GM12878 (cell line): ENCODE measurements at regions not wholly inside any gene's neighbourhood (a gene's known extent, or its start where the extent isn't known, plus 50 kb on each side); places are given as distances from the start of the nearest gene placed in this dataset.

Experiments used
- ATAC-seq: fragments of 200-7000 bp; cut with Tn5 transposase; 3 replicates; pipeline ENCODE4 v1.9.1; 2020; ENCODE audit warnings: mild to moderate bottlenecking, moderate library complexity
- BruUV-seq: library from RNA; stranded (reverse); fragments of 400-500 nt; replicated peaks from 2 replicates; lab custom pipeline; 2021; lab: Mats Ljungman, UMichigan
- CTCF ChIA-PET: fragments of 300-600 bp; sonication (Branson Sonifier 250); formaldehyde crosslinking; extraction: SDS; loops from one replicate; lab custom pipeline; 2021; ENCODE audit warnings: inconsistent platforms; lab: Yijun Ruan, JAX
- POLR2A ChIA-PET: fragments of 350-600 bp; formaldehyde crosslinking; extraction: SDS; loops from one replicate; lab custom pipeline; 2021; ENCODE audit warnings: inconsistent platforms; lab: Charles Lee
- RAD21 ChIA-PET: fragments of 300-600 bp; sonication (Branson Sonifier 250); formaldehyde crosslinking; loops from one replicate; lab custom pipeline; 2023; ENCODE audit warnings: antibody characterized with exemption; ENCODE audit not compliant: unreplicated experiment; lab: Charles Lee
- SMC1A ChIA-PET: fragments of 300-600 bp; sonication (Branson Sonifier 250); formaldehyde crosslinking; loops from one replicate; lab custom pipeline; 2023; ENCODE audit not compliant: unreplicated experiment, uncharacterized antibody; lab: Charles Lee
- DNase-seq: peaks from one replicate; pipeline ENCODE4 v3.0.0-alpha.2; 2011; ENCODE audit warnings: low read depth, low spot score
- FAIRE-seq: peaks from 3 replicates; lab custom pipeline; 2011; peaks lifted over from hg19 to GRCh38; lab: Jason Lieb, UNC
- H2AFZ ChIP-seq: 2 replicates; pipeline ENCODE4 v1.6.0; 2011; ENCODE audit warnings: low read depth, low read length, control low read depth; ENCODE audit not compliant: control insufficient read depth
- H3K27ac ChIP-seq: 2 replicates; pipeline ENCODE4 v1.5.1; 2011; ENCODE audit warnings: control low read depth; ENCODE audit not compliant: control insufficient read depth, insufficient read depth
- H3K27me3 ChIP-seq, 2 experiments: replicated peaks in 1 of 2; 2 replicates each; pipeline versions ENCODE4 v1.6.0 to v1.6.1; 2011; ENCODE audit warnings: low read length in 1 of 2; ENCODE audit not compliant: control insufficient read depth in 2 of 2, insufficient read depth in 2 of 2
- H3K36me3 ChIP-seq, 2 experiments: 2 replicates each; pipeline ENCODE4 v1.5.1; 2011; ENCODE audit warnings: low read length in 1 of 2; ENCODE audit not compliant: control insufficient read depth in 2 of 2, insufficient read depth in 2 of 2
- H3K4me1 ChIP-seq: 2 replicates; pipeline ENCODE4 v1.6.1; 2011; ENCODE audit warnings: mild to moderate bottlenecking, low read length, moderate library complexity, mixed read lengths; ENCODE audit not compliant: control insufficient read depth, insufficient read depth
- H3K4me2 ChIP-seq: 2 replicates; pipeline ENCODE4 v1.6.0; 2011; ENCODE audit warnings: control low read depth; ENCODE audit not compliant: control insufficient read depth, insufficient read depth
- H3K4me3 ChIP-seq: fragments of 200-600 bp; sonication (generic); 2 replicates; pipeline ENCODE4 v1.5.1; 2016
- H3K79me2 ChIP-seq: 2 replicates; pipeline ENCODE4 v1.6.0; 2011; ENCODE audit warnings: low read length; ENCODE audit not compliant: control insufficient read depth, insufficient read depth
- H3K9ac ChIP-seq: 2 replicates; pipeline ENCODE4 v1.8.0; 2011; ENCODE audit warnings: low read length, control low read depth, mixed read lengths; ENCODE audit not compliant: control insufficient read depth, insufficient read depth
- H3K9me3 ChIP-seq: replicated peaks from 3 replicates; pipeline ENCODE4 v1.5.1; 2011; ENCODE audit warnings: mild to moderate bottlenecking, low read length; ENCODE audit not compliant: control insufficient read depth, insufficient read depth
- H4K20me1 ChIP-seq: 2 replicates; pipeline ENCODE4 v1.6.0; 2011; ENCODE audit not compliant: control insufficient read depth, insufficient read depth
- CREB1 ChIP-seq: IDR thresholded peaks from 2 replicates; pipeline ENCODE4 v1.6.1; 2012; ENCODE audit warnings: low read depth, mild to moderate bottlenecking, inconsistent platforms
- EGR1 ChIP-seq, 2 experiments: IDR thresholded peaks; 1 replicate in 1 of 2; 2 replicates in 1 of 2; pipeline ENCODE4 v1.6.1; 2011 to 2012; ENCODE audit warnings: low read depth in 2 of 2, low read length in 2 of 2, borderline replicate concordance in 1 of 2, mild to moderate bottlenecking in 1 of 2, moderate library complexity in 1 of 2
- GABPA ChIP-seq: IDR thresholded peaks from 2 replicates; pipeline ENCODE4 v1.6.1; 2014; ENCODE audit warnings: antibody characterized with exemption, low read depth, mild to moderate bottlenecking, inconsistent platforms
- KLF5 ChIP-seq: fragments of 450-650 bp; IDR thresholded peaks from 2 replicates; pipeline ENCODE4 v1.6.1; 2014; ENCODE audit warnings: mild to moderate bottlenecking; ENCODE audit not compliant: partially characterized antibody
- MLLT1 ChIP-seq: fragments of 450-650 bp; IDR thresholded peaks from 2 replicates; pipeline ENCODE4 v1.6.1; 2016; ENCODE audit warnings: mild to moderate bottlenecking
- NFYA ChIP-seq: IDR thresholded peaks from 2 replicates; pipeline ENCODE4 v1.6.1; 2011; ENCODE audit warnings: low read depth, mild to moderate bottlenecking, low read length, improper control_type of control experiment, borderline replicate concordance
- RB1 ChIP-seq: fragments of 450-650 bp; formaldehyde crosslinking; IDR thresholded peaks from 2 replicates; pipeline ENCODE4 v1.6.1; 2017; ENCODE audit warnings: mild to moderate bottlenecking, borderline replicate concordance
- RELB ChIP-seq: fragments of 450-650 bp; IDR thresholded peaks from 2 replicates; pipeline ENCODE4 v1.6.1; 2017; ENCODE audit warnings: low read depth, mild to moderate bottlenecking, moderate library complexity
- SIX5 ChIP-seq: IDR thresholded peaks from 2 replicates; pipeline ENCODE4 v1.6.1; 2011; ENCODE audit warnings: mild to moderate bottlenecking, low read depth, low read length, moderate library complexity; ENCODE audit not compliant: severe bottlenecking
- YY1 ChIP-seq: IDR thresholded peaks from 2 replicates; pipeline ENCODE4 v1.6.1; 2011; ENCODE audit warnings: low read depth, mild to moderate bottlenecking, low read length
- ZNF24 ChIP-seq: fragments of 450-650 bp; IDR thresholded peaks from 2 replicates; pipeline ENCODE4 v1.6.1; 2017; ENCODE audit warnings: antibody characterized with exemption, mild to moderate bottlenecking
- ZNF622 ChIP-seq: fragments of 450-650 bp; IDR thresholded peaks from 2 replicates; pipeline ENCODE4 v1.6.1; 2017; ENCODE audit warnings: mild to moderate bottlenecking, inconsistent platforms
- ZZZ3 ChIP-seq: IDR thresholded peaks from 2 replicates; pipeline ENCODE4 v1.6.1; 2011; ENCODE audit warnings: low read depth; ENCODE audit not compliant: control insufficient read depth, insufficient read length
- WGBS: methylation state at CpG from one replicate; pipeline ENCODE4 v1.1.6; 2016; ENCODE audit warnings: low lambda C conversion rate; ENCODE audit not compliant: insufficient replicate concordance, insufficient coverage; ENCODE audit errors: missing lambda C conversion rate; 5-methylcytosine and 5-hydroxymethylcytosine counted together
- in situ Hi-C: fragments of 300-500 bp; cut with MboI; formaldehyde crosslinking; loops from 9 replicates; pipeline ENCODE4 v1.14.3; 2018; ENCODE audit warnings: mixed read lengths
- intact Hi-C: fragments of 100-400 bp; cut with micrococcal nuclease; formaldehyde crosslinking; loops from one replicate; pipeline ENCODE4 v1.14.2; 2022; ENCODE audit not compliant: unreplicated experiment
- TF ChIP-seq, protein P1 (sequence below): IDR thresholded peaks from 2 replicates; pipeline ENCODE4 v1.6.1; 2012; ENCODE audit warnings: mild to moderate bottlenecking, low read depth, low read length
- TF ChIP-seq, protein P2 (sequence below): IDR thresholded peaks from 2 replicates; pipeline ENCODE4 v1.6.1; 2011; ENCODE audit warnings: low read depth, mild to moderate bottlenecking, low read length, moderate library complexity, borderline replicate concordance; ENCODE audit errors: extremely low read depth

DNA sequence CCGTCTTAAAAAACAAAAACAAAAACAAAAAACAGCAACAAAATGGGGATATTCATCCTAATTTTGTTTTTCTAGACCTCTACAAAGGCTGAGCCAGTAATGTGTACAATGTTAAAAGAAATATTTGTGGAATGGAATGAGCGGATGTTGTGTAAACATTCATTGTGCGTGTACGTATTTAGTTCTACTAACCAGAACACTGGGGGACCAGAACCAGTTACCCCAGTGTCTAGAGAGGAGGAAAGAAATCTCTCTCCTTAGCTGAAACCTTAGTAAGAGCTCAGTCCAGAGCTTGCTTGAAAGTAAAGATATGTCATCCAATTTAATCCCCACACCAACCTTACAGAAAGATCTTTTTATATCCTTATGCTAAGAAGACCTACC is 106.7 kb upstream of the CPEB4 start:
- ChIA-PET SMC1A (interaction anchor here (1.3 to 2.5 kb wide), 6 partner anchors 9 to 144 kb away, joined by 3 to 14 read pairs (median 5); no protein-coding TSS in a partner anchor), CTCF (no interaction called here), POLR2A (no interaction called here), RAD21 (interaction anchor here (1.7 kb wide), 1 partner anchor 123 kb away, joined by 4 read pairs; no protein-coding TSS in a partner anchor)
- Histone ChIP-seq H3K4me3 (no peak overlapping the region), H4K20me1 (no peaks in the 10 kb centered on the region), H3K9ac (no peak overlapping the region), H3K9me3 (no peaks in the 10 kb centered on the region), H3K79me2 (no peaks in the 10 kb centered on the region), H3K4me2 (no peak overlapping the region), H3K27ac (no peak overlapping the region), H3K36me3 (no peaks in the 10 kb centered on the region), H2AFZ (no peak overlapping the region), H3K27me3 (no peaks in the 10 kb centered on the region), H3K4me1 (peaks cover 30% of the 10 kb centered on the region)
- in situ Hi-C loops = no loop called here
- DNase-seq = no peak
- ATAC-seq = no peak
- no TSS peak for BruUV-seq
- intact Hi-C loops = loop anchor here (10.0 kb wide), 1 partner anchor 97 kb away; no protein-coding TSS in a partner anchor
- WGBS = 86% methylated on average over 4 of the region's 4 CpGs
- FAIRE-seq = no peak
- TF ChIP-seq KLF5 (no peak), ZNF24 (no peak), ZZZ3 (no peak), MLLT1 (no peak), RB1 (no peak), CREB1 (no peak), ZNF622 (no peak), RELB (no peak), GABPA (no peak), NFYA (no peak), SIX5 (no peak), YY1 (no peak), EGR1 (IDR thresholded peaks at IDR 0.05; ENCODE audit: borderline replicate concordance in 1 of 2, low read depth in 2 of 2, low read length in 2 of 2) (no peak)
- TF ChIP-seq, protein P1, sequence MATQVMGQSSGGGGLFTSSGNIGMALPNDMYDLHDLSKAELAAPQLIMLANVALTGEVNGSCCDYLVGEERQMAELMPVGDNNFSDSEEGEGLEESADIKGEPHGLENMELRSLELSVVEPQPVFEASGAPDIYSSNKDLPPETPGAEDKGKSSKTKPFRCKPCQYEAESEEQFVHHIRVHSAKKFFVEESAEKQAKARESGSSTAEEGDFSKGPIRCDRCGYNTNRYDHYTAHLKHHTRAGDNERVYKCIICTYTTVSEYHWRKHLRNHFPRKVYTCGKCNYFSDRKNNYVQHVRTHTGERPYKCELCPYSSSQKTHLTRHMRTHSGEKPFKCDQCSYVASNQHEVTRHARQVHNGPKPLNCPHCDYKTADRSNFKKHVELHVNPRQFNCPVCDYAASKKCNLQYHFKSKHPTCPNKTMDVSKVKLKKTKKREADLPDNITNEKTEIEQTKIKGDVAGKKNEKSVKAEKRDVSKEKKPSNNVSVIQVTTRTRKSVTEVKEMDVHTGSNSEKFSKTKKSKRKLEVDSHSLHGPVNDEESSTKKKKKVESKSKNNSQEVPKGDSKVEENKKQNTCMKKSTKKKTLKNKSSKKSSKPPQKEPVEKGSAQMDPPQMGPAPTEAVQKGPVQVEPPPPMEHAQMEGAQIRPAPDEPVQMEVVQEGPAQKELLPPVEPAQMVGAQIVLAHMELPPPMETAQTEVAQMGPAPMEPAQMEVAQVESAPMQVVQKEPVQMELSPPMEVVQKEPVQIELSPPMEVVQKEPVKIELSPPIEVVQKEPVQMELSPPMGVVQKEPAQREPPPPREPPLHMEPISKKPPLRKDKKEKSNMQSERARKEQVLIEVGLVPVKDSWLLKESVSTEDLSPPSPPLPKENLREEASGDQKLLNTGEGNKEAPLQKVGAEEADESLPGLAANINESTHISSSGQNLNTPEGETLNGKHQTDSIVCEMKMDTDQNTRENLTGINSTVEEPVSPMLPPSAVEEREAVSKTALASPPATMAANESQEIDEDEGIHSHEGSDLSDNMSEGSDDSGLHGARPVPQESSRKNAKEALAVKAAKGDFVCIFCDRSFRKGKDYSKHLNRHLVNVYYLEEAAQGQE = no peak
- TF ChIP-seq, protein P2, sequence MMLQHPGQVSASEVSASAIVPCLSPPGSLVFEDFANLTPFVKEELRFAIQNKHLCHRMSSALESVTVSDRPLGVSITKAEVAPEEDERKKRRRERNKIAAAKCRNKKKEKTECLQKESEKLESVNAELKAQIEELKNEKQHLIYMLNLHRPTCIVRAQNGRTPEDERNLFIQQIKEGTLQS = no peak
